NT2/D1 (cell line): ENCODE measurements at regions not wholly inside any gene's neighbourhood (a gene's known extent, or its start where the extent isn't known, plus 50 kb on each side); places are given as distances from the start of the nearest gene placed in this dataset.
"Not testable (repeated sequence)": the region's sequence is repeated elsewhere in the genome, so short reads cannot be mapped to it uniquely, and the experiment has no call there.

Source experiments
- DNase-seq: peaks from one replicate; pipeline ENCODE4 v3.0.0-alpha.2; 2011; ENCODE audit warnings: low read depth, low spot score
- H3K27me3 ChIP-seq: 2 replicates; pipeline ENCODE4 v1.6.0; 2011; ENCODE audit warnings: mild to moderate bottlenecking; ENCODE audit not compliant: insufficient read length, insufficient read depth
- H3K36me3 ChIP-seq: 2 replicates; pipeline ENCODE4 v1.6.1; 2011; ENCODE audit warnings: mild to moderate bottlenecking, low read length, mixed read lengths; ENCODE audit not compliant: insufficient read depth, insufficient read length
- H3K4me1 ChIP-seq: 2 replicates; pipeline ENCODE4 v1.5.1; 2011; ENCODE audit not compliant: insufficient read depth, insufficient read length
- H3K4me3 ChIP-seq: 2 replicates; pipeline ENCODE4 v1.5.1; 2011; ENCODE audit warnings: low read depth; ENCODE audit not compliant: insufficient read length
- H3K9ac ChIP-seq: 2 replicates; pipeline ENCODE4 v1.6.0; 2011; ENCODE audit warnings: low read depth; ENCODE audit not compliant: insufficient read length
- H3K9me3 ChIP-seq: 2 replicates; pipeline ENCODE4 v1.5.1; 2011; ENCODE audit warnings: mild to moderate bottlenecking, low read length; ENCODE audit not compliant: insufficient read depth
- SUZ12 ChIP-seq: IDR thresholded peaks from 2 replicates; pipeline ENCODE4 v1.6.1; 2011; ENCODE audit not compliant: insufficient read length, insufficient read depth; ENCODE audit errors: extremely low read depth
- YY1 ChIP-seq: IDR thresholded peaks from 2 replicates; pipeline ENCODE4 v1.6.1; 2011; ENCODE audit not compliant: insufficient read length, insufficient read depth
- ZNF274 ChIP-seq: IDR thresholded peaks from 2 replicates; pipeline ENCODE4 v1.6.1; 2011; ENCODE audit warnings: mild to moderate bottlenecking, low read depth, low read length

DNA sequence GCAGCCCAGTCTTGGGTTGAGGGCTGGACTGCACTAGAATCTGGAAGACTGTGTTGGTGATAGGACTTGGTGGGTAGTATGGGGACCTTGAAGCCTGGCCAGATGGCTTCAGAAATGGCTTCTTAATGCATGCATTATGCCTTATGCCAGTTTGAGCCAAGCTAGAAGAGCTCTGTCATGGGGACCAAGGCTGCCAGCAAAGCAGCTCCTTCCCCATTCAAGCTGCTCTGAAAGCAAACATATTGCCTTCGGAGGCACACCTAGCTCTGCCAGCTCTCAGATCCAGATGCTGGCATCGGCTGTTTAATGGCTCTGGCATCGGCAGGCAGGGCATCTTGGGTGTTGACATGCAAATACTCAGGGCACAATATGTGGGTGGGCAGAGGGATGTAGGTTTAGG lies 59.0 kb upstream of the IGFBP5 start:
- Histone ChIP-seq H3K4me3 (no peak overlapping the region), H3K9ac (no peak overlapping the region), H3K4me1 (no peaks in the 10 kb centered on the region), H3K9me3 (no peaks in the 10 kb centered on the region), H3K27me3 (no peaks in the 10 kb centered on the region), H3K36me3 (no peaks in the 10 kb centered on the region)
- TF ChIP-seq YY1 (no peak), SUZ12 (no peak), ZNF274 (no peak)
- DNase-seq: no peak

DNA sequence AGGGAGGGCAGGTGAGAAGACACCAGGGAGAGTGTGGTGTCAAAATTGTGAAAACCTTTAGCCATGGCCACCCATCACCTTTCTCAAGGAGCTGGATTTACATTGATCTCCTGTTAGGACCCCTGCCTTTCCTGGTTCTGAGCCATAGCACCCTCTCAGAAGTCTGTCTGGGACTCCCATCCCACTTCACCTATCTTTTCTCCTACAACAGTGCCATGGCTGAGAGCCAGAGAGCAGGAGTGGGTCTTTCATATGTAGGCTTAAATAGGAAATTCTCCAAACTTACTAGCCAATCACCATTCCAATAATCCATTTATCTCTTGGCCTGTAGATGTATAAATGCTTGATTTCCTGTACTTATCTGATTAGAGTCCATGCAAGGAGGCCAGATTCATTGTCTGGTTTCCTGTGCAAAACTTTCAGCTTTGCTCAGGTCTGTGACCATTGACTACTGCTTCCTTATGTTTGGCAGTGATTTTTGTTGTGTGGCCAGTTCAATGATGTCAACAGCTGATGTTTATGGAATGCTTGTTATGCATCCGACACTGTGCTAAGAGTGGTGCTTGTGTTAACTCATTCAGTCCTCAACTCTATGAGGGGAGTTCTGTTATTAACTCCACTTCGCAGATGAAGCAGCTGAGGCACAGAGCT lies 57.6 kb upstream of the IGFBP5 start:
- H3K9me3 ChIP-seq: no peaks in the 10 kb centered on the region
- H3K27me3 ChIP-seq: no peaks in the 10 kb centered on the region

DNA sequence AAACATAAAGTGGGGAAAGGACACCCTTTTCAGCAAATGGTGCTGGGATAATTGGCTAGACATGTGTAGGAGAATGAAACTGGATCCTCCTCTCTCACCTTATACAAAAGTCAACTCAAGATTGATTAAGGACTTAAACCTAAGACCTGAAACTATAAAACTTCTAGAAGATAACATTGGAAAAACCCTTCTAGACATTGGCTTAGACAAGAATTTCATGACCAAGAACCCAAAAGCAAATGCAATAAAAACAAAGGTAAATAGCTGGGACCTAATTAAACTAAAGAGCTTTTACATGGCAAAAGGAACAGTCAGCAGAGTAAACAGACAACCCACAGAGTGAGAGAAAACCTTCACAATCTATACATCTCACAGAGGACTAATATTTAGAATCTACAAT lies 55.4 kb upstream of the IGFBP5 start:
- H3K9ac ChIP-seq, H3K4me3 ChIP-seq, H3K36me3 ChIP-seq, DNase-seq, H3K4me1 ChIP-seq, H3K27me3 ChIP-seq: not testable (repeated sequence)
- peaks cover 11% of the 10 kb centered on the region; the same call in 1 of the 2 replicates for H3K9me3 ChIP-seq

More for the DNA sequence above, 57.6 kb upstream of the IGFBP5 start:
- no peak overlapping the region for H3K9ac ChIP-seq
- H3K4me1 ChIP-seq: no peaks in the 10 kb centered on the region
- no peak for DNase-seq
- no peak overlapping the region for H3K4me3 ChIP-seq
- TF ChIP-seq SUZ12 (no peak), ZNF274 (no peak)
- no peaks in the 10 kb centered on the region for H3K36me3 ChIP-seq

DNA sequence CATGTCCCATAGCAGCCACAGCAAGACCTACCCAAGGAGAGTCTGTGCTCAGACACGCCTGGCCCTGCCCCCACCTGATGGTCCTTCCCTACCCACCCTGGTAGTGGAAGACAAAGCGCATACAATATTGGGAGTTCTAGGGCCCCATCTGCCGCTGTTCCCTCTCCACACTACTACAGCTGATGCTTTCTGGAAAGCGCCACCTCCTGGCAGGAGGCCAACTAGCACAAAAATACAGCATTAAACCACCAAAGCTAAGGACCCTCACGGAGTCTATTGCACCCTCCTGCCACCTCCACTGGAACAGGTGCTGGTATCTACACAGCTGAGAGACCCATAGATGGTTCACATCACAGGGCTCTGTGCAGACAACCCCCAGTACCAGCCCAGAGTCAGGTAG lies 50.9 kb upstream of the IGFBP5 start:
- not testable (repeated sequence) for H3K4me1 ChIP-seq, H3K9ac ChIP-seq, H3K27me3 ChIP-seq, DNase-seq, H3K4me3 ChIP-seq, H3K36me3 ChIP-seq
- H3K9me3 ChIP-seq: peaks cover 12% of the 10 kb centered on the region; the same call in 1 of the 2 replicates

DNA sequence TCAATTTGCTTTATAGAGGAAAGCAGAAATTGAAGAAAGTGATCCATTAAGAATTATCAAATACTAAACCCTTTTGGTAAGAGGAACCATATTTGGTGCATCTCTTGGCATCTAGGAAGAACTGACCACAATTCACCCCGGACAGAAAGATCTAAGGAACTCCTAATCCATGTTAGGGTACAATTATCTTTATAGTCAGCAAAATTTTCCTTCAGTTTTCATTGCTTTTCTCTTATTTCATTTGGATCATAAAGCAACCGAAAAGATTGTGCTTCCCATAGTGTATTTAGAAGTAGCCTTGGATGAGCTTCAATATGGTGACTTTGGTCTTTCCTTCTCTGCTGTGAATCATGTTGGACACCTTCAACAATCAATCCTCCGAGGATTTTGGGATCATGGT lies 50.1 kb upstream of the IGFBP5 start:
- H3K36me3 ChIP-seq: no peaks in the 10 kb centered on the region
- no peak overlapping the region for H3K4me3 ChIP-seq
- peaks cover 12% of the 10 kb centered on the region; the same call in 1 of the 2 replicates for H3K9me3 ChIP-seq
- DNase-seq: no peak
- no peak overlapping the region for H3K9ac ChIP-seq
- no peaks in the 10 kb centered on the region for H3K27me3 ChIP-seq
- TF ChIP-seq YY1 (no peak), SUZ12 (no peak), ZNF274 (no peak)
- no peaks in the 10 kb centered on the region for H3K4me1 ChIP-seq
